B cell (primary cell): ENCODE measurements at regions not wholly inside any gene's neighbourhood (a gene's known extent, or its start where the extent isn't known, plus 50 kb on each side); places are given as distances from the start of the nearest gene placed in this dataset.

ENCODE experiments used
- ATAC-seq: fragments of 200-7000 bp; cut with Tn5 transposase; one replicate; pipeline ENCODE4 v1.10.0; 2021; ENCODE audit warnings: low read depth, mild to moderate bottlenecking, moderate number of reproducible peaks, moderate library complexity
- CTCF ChIA-PET: fragments of 350-600 bp; sonication (Branson Sonifier 250); formaldehyde crosslinking; loops from one replicate; lab custom pipeline; 2021; ENCODE audit warnings: antibody characterized with exemption, inconsistent platforms; lab: Charles Lee
- POLR2A ChIA-PET: fragments of 350-600 bp; sonication (Branson Sonifier 250); formaldehyde crosslinking; loops from one replicate; lab custom pipeline; 2021; ENCODE audit warnings: antibody characterized with exemption; lab: Charles Lee
- DNase-seq: peaks from one replicate; pipeline ENCODE4 v3.0.0; 2013
- H2AFZ ChIP-seq: 2 replicates; pipeline ENCODE4 v1.6.1; 2012; ENCODE audit warnings: mild to moderate bottlenecking, low read depth, low read length; ENCODE audit not compliant: insufficient read depth, poor library complexity, severe bottlenecking
- H3K27ac ChIP-seq, 2 donors: 1 replicate in 1 of 2; 2 replicates in 1 of 2; pipeline ENCODE4 v1.5.1; 2012 to 2013; ENCODE audit warnings: low read length in 2 of 2, mild to moderate bottlenecking in 2 of 2, moderate library complexity in 1 of 2
- H3K27me3 ChIP-seq, 4 experiments: fragments of 200-600 bp in 1 of 4; sonication (generic) in 1 of 4; replicated peaks in 1 of 4; 1 replicate in 2 of 4; 2 replicates in 2 of 4; pipeline versions ENCODE4 v1.6.1 to v1.7.0; 2013 to 2016; ENCODE audit warnings: low read length in 3 of 4, mild to moderate bottlenecking in 2 of 4, mixed read lengths in 1 of 4, moderate library complexity in 1 of 4; ENCODE audit not compliant: insufficient read depth in 4 of 4, control insufficient read depth in 3 of 4; ENCODE audit errors: control extremely low read depth in 1 of 4
- H3K36me3 ChIP-seq, 2 experiments: replicated peaks in 1 of 2; 1 replicate in 1 of 2; 2 replicates in 1 of 2; pipeline versions ENCODE4 v1.6.1 to v1.7.1; 2013; ENCODE audit warnings: low read length in 1 of 2; ENCODE audit not compliant: insufficient read depth in 2 of 2, control insufficient read depth in 1 of 2; ENCODE audit errors: control extremely low read depth in 1 of 2, extremely low read depth in 1 of 2
- H3K4me1 ChIP-seq, 2 donors: fragments of 200-600 bp in 1 of 2; sonication (generic) in 1 of 2; 1 replicate in 1 of 2; 2 replicates in 1 of 2; pipeline versions ENCODE4 v1.5.1 to v1.6.1; 2013 to 2017; ENCODE audit warnings: low read length in 2 of 2; ENCODE audit not compliant: control insufficient read depth in 2 of 2, insufficient read depth in 2 of 2
- H3K4me2 ChIP-seq: replicated peaks from 2 replicates; pipeline ENCODE3; 2012; ENCODE audit warnings: mild to moderate bottlenecking, low read depth, low read length; ENCODE audit not compliant: poor library complexity, severe bottlenecking
- H3K4me3 ChIP-seq, 5 experiments: fragments of 200-600 bp in 1 of 5; sonication (generic) in 1 of 5; 1 replicate in 3 of 5; 2 replicates in 2 of 5; pipeline versions ENCODE4 v1.5.1 to v1.7.0; 2011 to 2016; ENCODE audit warnings: low read length in 4 of 5, mild to moderate bottlenecking in 4 of 5, low read depth in 2 of 5, control low read depth in 1 of 5, moderate library complexity in 1 of 5; ENCODE audit not compliant: insufficient read depth in 1 of 5; ENCODE audit errors: control extremely low read depth in 1 of 5, extremely low read depth in 1 of 5
- H3K79me2 ChIP-seq: fragments of 200-600 bp; sonication (generic); one replicate; pipeline ENCODE4 v1.6.0; 2016; ENCODE audit warnings: low read length; ENCODE audit not compliant: control insufficient read depth, insufficient read depth
- H3K9ac ChIP-seq: fragments of 200-600 bp; sonication (generic); 2 replicates; pipeline ENCODE4 v1.6.1; 2017; ENCODE audit warnings: mild to moderate bottlenecking, low read length, moderate library complexity
- H3K9me3 ChIP-seq, 3 donors: one replicate each; pipeline versions ENCODE4 v1.6.1 to v1.7.1; 2013; ENCODE audit warnings: low read length in 2 of 3; ENCODE audit not compliant: control insufficient read depth in 2 of 3, insufficient read depth in 1 of 3; ENCODE audit errors: control extremely low read depth in 1 of 3
- H4K20me1 ChIP-seq: 2 replicates; pipeline ENCODE4 v1.6.0; 2012; ENCODE audit warnings: mild to moderate bottlenecking, low read length; ENCODE audit not compliant: insufficient read depth, control insufficient read depth, poor library complexity, severe bottlenecking
- H3K27ac Mint-ChIP-seq: one replicate; pipeline ENCODE4 v1.8.0; 2021; ENCODE audit warnings: mixed read lengths
- H3K27me3 Mint-ChIP-seq: one replicate; pipeline ENCODE4 v1.8.0; 2021; ENCODE audit warnings: mixed read lengths
- H3K4me1 Mint-ChIP-seq: one replicate; pipeline ENCODE4 v1.8.0; 2021; ENCODE audit warnings: mixed read lengths
- H3K4me3 Mint-ChIP-seq: one replicate; pipeline ENCODE4 v1.8.0; 2021; ENCODE audit warnings: mixed read lengths
- H3K9me3 Mint-ChIP-seq: one replicate; pipeline ENCODE4 v1.8.0; 2022; ENCODE audit warnings: mixed read lengths; ENCODE audit not compliant: insufficient read depth
- CTCF ChIP-seq: fragments of 200-600 bp; IDR thresholded peaks from one replicate; pipeline ENCODE4 v1.8.0; 2022; ENCODE audit warnings: antibody characterized with exemption, mild to moderate bottlenecking
- EZH2 ChIP-seq: IDR thresholded peaks from 2 replicates; pipeline ENCODE4 v1.6.1; 2012; ENCODE audit warnings: borderline replicate concordance, low read depth, mild to moderate bottlenecking, moderate library complexity, low read length; ENCODE audit not compliant: insufficient read depth, poor library complexity, severe bottlenecking
- WGBS: methylation state at CpG from one replicate; pipeline ENCODE4 v1.1.5; 2013; ENCODE audit warnings: missing lambda C conversion rate; ENCODE audit not compliant: insufficient coverage; 5-methylcytosine and 5-hydroxymethylcytosine counted together
- intact Hi-C: fragments of 100-400 bp; cut with micrococcal nuclease; formaldehyde crosslinking; loops from one replicate; pipeline ENCODE4 v1.10.0; 2022

- Mint-ChIP-seq H3K4me3 (no peak overlapping the region), H3K4me1 (no peaks in the 10 kb centered on the region), H3K9me3 (no peaks in the 10 kb centered on the region), H3K27me3 (no peaks in the 10 kb centered on the region), H3K27ac (no peak overlapping the region)
- Histone ChIP-seq H4K20me1 (no peaks in the 10 kb centered on the region), H3K9ac (no peak overlapping the region), H3K79me2 (no peaks in the 10 kb centered on the region), H3K4me3 (no peak overlapping the region), H3K36me3 (no peaks in the 10 kb centered on the region), H2AFZ (no peak overlapping the region), H3K9me3 (peaks cover 0 to 27% (median 0%) of the 10 kb centered on the region in 3 donors), H3K27ac (no peak overlapping the region), H3K4me1 (no peaks in the 10 kb centered on the region), H3K4me2 (no peak overlapping the region), H3K27me3 (no peaks in the 10 kb centered on the region)
- DNase-seq (no peak), ATAC-seq (no peak)
- CTCF ChIA-PET = no interaction called here
- POLR2A ChIA-PET = no interaction called here
- WGBS = 86% methylated on average over 13 of the region's 16 CpGs
- intact Hi-C loops = no loop called here
- TF ChIP-seq EZH2 (no peak), CTCF (no peak)
Observed at GRCh38 chr10:131691481-131692090, 209.2 kb upstream of the PPP2R2D start.

- H3K4me3 Mint-ChIP-seq = no peak overlapping the region
- H3K27ac ChIP-seq = no peak overlapping the region
- no peak overlapping the region for H3K4me2 ChIP-seq
- H3K9me3 Mint-ChIP-seq = no peaks in the 10 kb centered on the region
- H3K9ac ChIP-seq = no peak overlapping the region
- H3K4me3 ChIP-seq = no peak overlapping the region
- no peak for DNase-seq
- H3K79me2 ChIP-seq = no peaks in the 10 kb centered on the region
- no peak for ATAC-seq
- no peaks in the 10 kb centered on the region for H3K27me3 Mint-ChIP-seq
- H3K36me3 ChIP-seq = no peaks in the 10 kb centered on the region
- WGBS = 75% methylated on average over 11 of the region's 12 CpGs
- no peak overlapping the region for H3K27ac Mint-ChIP-seq
- ChIA-PET CTCF (no interaction called here), POLR2A (no interaction called here)
- no peaks in the 10 kb centered on the region for H3K27me3 ChIP-seq
- TF ChIP-seq CTCF = no peak
- H3K4me1 ChIP-seq = no peaks in the 10 kb centered on the region
- H3K4me1 Mint-ChIP-seq = no peaks in the 10 kb centered on the region
- intact Hi-C loops = no loop called here
- no peak overlapping the region for H2AFZ ChIP-seq
- H3K9me3 ChIP-seq = peaks cover 0 to 27% (median 0%) of the 10 kb centered on the region in 3 donors
- H4K20me1 ChIP-seq = no peaks in the 10 kb centered on the region
Observed at GRCh38 chr10:131692176-131692575, 208.6 kb upstream of the PPP2R2D start.
